Stimulated activated CD4-positive, alpha-beta T cell treated with anti-CD3 and anti-CD28 coated beads, Interleukin-4, amount 100 ng/mL, for 24 hours (primary cell): ENCODE measurements at regions not wholly inside any gene's neighbourhood (a gene's known extent, or its start where the extent isn't known, plus 50 kb on each side); places are given as distances from the start of the nearest gene placed in this dataset.
A peak's percentile ranks its signal among the peaks of the same experiment; 100 is the strongest.

Experiments used
- DNase-seq: peaks from one replicate; pipeline ENCODE4 v3.0.0-alpha.2; 2020

DNA sequence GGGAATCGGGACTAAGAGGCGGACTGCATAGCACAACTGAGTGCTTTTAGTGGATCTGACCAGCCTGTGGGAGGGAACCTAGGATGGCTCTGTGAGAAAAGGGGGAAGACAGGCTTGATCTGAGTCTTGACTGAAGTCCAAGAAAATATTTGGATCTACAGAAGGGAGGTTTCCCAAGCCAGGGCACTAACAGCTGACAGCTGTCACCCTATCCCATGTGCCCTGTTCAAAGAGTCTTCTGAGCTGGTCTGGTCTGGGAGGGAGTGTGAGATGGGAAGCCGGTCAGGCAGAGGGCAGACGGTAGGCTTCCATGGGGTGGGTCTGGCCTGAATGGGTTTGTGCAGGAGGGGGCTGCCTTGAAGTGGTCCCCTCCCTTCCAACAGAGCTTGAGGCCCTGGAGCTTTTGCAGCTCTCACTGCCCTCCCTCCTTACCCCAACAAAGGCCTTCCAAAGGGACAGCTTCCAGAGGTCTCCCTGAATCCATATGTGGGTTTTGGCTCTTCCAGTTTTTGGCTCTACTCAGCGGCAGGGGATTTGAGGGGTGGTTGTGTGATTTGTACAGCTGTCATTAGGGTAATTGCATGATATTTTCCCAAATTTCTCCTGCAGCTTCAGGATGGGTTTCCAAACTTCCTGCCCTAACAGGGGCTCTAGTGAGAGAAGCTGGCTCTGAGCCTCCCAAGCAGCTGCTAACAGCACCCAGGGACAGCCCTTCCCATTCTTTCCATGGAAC is 643.7 kb downstream of the BCOR start:
- no peak for DNase-seq

DNA sequence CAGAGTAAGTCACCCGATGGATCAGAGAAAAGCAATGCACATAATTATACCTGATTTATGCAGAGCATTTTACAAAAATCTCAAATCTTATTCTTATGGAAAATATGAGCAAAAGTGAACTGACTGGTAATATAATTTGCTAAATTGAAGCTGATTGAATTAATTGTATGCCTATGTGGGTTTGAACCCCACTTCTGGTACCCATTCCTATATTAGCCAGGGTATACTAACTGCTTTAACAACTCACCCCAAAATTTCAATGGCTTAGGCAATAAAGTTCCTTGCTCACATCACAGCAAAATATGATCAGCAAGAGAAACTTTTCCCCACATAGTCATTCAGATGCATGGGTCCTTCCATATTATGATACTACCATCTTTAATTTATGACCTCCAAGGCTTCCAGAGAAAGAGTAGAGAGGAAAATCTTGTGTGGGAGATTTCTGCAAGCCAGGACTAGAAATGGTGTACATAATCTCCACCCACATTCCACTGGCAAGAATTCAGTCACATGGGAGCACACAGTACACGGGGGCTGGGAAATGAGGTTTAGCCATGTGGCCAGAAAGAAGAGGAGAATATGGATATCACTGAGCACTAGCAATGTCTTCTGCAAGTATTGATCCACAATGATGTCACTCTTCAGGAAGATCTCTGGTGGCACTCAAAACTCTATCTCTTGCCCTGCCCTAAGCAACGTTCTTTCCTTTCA is 640.7 kb downstream of the BCOR start:
- no peak for DNase-seq

DNA sequence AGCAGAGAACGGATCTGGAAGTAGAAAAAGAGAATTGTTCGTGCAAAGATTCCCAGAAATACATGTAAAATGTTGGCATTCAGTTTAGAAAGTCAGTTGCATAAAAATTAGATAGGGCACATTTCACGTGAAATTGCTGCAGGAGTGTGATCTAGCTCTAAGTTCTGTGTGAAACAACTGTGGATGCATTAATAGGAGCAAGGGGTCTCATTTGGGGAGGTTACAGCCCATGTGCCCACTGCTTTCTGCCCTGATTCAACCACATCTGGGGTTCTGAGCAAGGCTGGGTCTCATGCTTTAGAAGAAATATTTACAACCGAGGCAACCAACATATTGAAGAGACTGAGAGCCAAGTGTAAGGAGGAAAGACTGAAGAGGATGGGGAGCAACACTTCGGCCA is 639.0 kb downstream of the BCOR start:
- no peak for DNase-seq

DNA sequence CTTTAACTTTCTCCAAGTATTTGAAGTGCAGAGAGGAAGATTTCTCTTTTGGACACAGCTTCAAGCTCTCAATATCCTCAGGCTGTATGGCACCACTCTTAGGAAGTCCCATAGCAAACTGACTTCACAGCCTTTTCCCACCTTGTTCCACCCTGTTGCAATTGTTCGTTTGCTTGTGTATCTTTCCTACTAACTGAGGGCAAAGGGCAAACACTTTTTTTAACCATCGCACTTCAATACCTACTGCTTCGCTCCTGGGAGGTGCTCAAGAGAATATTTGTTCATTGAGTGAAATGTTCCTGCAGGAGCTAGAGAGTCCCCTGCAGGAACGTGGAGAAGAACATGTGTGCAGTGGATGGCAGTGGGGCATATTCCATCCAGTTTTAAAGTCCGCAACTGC is 638.6 kb downstream of the BCOR start:
- DNase-seq = no peak

GRCh38 chrX:39459952-39460351 is 637.8 kb downstream of the BCOR start:
- no peak for DNase-seq

DNA sequence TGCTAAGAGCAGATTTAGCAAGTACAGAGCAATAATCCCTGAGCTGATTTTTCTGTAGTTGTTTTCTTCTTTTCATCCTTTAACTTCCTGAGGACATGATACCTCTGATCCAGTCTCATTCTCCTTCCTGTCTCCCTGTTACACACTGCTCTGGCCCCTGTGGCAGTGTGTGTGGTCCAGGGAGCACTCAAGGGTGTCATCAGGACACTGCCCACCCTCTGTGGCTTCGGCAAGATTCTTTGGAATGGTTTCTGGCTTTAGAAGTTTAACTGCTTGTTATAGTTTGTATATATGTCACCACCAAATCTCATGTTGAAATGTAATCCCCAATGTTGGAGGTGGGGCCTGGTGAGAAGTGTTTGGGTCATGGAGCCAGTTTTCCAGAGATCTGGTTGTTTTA is 637.3 kb downstream of the BCOR start:
- DNase-seq = no peak

GRCh38 chrX:39462835-39463234 is 634.9 kb downstream of the BCOR start:
- DNase-seq = no peak

- no peak for DNase-seq
Measured at GRCh38 chrX:39464253-39464652, 633.5 kb downstream of the BCOR start.

GRCh38 chrX:39465467-39465866 is 632.3 kb downstream of the BCOR start:
- no peak for DNase-seq

DNA sequence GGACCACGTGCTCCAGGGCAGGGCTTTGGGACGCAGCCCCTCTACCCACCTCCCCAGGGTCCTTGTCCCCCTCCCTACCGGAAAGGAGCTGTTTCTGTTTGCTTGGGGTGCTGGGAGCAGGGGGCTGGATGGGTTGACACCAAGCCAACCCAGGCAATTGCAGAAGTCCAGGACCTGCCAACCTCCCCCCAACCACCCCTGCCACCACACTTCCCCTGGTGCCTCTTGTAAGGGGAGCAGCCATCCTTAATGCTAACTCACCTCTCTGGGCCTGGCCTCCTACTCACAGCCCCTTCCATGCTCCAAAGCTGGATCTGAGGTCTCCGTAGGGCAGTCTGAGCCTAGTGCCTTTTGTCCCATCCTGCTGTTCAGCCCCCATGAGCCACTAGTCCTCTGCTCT is 631.9 kb downstream of the BCOR start:
- no peak for DNase-seq

DNA sequence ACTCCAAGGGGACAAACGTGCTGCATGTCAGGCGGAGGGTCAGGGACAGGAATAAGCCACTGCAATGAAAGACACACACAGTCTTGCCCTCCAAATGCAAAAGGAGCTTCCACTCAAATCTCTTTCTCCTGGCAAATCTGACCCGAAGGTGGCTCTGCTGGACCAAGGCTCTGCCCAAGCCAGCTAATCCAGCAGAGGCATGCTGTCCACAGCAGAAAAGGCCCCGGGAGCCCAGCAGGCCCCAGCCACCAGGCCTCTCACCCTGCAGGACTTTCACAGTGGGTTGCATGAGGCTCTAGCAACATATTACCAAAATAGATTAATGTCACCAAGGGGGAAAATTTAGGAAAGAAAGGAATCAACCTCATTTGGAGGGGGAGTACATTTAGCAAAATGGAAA is 628.6 kb downstream of the BCOR start:
- no peak for DNase-seq

- DNase-seq = no peak
Measured at GRCh38 chrX:39470588-39471407, 627.0 kb downstream of the BCOR start.

DNA sequence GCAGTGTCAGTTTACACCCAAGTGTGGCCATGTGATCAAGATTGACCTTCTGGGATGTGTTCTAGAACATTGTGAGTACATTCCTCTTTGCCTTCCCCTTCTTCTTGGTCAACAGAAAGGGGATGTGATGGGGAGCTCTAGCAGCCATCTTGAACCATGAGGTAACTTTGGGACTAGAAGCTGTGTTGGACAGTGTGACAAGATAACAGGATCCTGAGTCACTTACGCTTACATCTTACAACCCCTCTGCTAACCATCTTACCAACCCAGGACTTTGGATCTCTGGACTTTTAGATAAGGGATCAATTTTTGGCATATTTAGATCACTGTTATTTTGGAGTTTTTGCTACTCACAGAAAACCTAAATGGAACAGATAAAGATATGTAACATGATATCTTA is 625.6 kb downstream of the BCOR start:
- no peak for DNase-seq

DNA sequence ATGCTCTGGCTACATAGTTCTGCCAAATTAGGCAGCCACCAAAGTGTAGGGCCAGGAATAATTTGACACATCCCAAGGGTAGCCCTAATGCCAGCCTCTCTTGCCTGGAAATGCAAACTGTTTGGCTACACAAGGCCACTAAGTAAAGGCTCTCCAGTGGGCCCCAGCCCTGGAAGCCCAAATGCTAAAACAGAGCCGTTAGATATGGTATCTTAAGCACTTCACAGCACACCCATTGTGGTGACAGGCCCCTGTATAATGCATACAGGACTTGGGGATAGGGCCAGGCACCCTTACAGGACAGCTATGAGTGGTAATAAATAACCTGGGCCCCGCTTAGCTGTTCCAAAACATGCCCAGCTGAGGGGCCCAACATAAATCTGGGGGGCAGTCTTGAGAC is 623.9 kb downstream of the BCOR start:
- DNase-seq = no peak

GRCh38 chrX:39475372-39475771 is 622.4 kb downstream of the BCOR start:
- no peak for DNase-seq

DNA sequence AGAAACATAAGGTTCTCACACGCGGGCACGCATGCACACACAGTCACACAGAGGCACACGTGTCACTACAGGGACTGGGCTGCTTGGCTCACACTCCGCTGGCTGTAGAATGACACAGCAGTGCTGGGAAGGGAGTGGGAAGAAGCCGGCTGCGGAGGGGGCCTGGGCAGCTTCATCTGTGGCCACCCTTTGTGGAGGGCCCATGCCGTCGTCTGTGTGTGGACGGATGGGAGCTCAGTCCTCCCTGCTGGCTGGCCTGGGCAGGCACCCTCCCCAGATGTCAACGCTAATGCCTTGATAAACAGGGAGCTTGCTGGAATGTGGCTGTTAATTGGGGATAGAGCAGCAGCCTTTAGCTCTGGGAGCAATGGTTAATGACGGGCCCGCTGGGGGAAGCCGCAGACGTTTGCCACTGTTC is 621.1 kb downstream of the BCOR start:
- no peak for DNase-seq

- peak; percentile 3 for DNase-seq
Measured at GRCh38 chrX:39477031-39477761, 620.6 kb downstream of the BCOR start.

DNA sequence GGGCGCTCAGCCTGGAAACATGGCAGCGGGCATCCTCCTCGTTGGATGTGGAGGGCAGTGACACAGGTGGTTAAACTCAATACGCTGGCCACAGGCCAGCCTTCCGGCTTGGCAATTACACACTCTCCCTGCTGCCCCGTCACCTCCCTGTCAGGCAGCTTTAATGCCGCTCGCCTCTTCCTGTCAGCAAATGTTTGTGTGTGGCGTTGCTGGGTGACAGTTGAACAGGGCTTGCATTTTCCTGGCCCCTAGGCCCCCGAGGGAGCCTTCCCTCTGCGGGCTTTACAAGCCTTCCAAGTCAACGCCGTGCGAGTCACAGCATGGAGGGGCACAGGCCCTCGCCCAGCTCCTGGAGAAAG is 620.0 kb downstream of the BCOR start:
- DNase-seq = peak; percentile 7

- DNase-seq = no peak
Measured at GRCh38 chrX:39479856-39480255, 617.9 kb downstream of the BCOR start.

DNA sequence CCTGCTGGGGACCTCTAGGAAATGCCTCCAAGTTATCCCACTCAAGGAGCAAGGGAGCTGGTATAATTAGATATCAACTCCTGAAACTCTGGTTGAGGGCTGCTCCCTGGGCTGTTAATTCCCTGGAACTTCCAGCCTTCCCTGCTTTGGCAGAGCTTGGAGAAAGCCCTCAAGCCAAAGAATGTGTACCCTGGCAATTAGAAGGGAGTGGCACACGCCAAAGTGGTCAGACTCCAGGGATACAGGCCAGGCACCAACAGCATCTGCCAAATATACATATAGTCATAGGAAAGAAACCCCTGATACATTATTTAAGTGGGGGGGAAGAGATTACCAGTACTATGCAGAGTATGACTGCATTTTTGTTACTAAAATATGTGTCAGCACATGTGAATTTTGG is 616.8 kb downstream of the BCOR start:
- no peak for DNase-seq

DNA sequence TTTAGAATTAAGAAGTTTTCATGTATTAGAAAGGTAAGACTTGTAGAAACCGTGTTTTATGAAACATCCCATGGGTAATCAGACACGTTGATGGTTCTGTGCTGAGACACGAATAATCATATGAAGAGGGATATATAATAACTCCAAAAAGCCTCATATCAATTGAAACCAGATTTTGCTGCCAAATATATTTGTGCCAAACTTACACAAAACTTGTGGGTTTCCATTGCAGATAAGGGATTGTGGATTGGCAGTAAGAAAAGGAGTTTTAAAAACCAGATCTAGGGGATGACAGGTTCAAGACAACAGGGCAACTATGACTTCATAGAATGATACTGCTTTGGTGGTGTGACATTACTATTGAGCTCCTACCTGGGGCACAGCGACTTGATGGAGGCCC is 616.1 kb downstream of the BCOR start:
- no peak for DNase-seq

DNA sequence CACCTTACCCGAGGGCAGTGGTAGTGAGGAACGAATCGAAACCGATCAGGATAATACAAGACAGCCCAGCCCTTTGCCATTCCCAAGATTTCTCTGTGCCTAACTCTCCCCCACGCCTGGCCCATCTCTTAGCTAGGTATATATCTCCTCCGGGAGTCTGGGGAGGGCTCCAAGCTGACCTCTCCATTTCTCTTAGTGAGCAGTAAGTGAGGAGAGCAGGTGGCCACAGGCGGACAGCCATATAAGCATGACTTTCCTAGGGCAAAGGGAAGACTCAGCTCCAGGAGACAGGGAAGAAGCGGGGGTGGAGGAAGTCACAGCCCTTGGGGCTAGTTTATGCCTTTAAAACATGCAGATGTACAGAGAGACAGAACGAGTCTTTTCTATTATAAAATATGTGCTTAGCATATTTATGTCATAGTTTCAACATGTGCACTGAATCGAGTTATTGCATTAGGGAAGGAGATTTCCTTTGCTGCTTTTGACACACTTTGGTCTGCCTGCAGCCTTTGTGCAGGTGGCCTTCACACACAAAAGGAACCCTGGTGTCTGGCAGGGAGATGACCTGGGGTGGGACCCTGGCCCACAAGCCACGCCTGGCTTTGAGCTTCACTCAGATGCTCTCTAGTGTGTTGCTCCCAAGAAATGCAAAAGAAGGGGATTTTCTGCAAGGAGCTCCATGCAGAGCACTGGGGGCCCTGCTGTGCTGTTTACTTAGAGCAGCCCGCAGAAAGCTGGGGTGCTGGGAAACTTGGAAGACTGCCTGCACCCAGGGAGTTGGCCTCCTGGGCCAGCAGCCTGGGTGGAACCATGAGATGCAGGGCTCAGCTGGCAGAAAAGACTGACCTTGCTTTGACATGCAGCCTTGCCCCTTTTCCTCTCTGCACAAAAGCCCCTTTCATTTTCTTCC is 613.3 kb downstream of the BCOR start:
- no peak for DNase-seq
